Heart left ventricle (tissue), 16 donors: ENCODE measurements at regions not wholly inside any gene's neighbourhood (a gene's known extent, or its start where the extent isn't known, plus 50 kb on each side); places are given as distances from the start of the nearest gene placed in this dataset.

Source experiments
- ATAC-seq, 4 donors: fragments of 200-7000 bp; cut with Tn5 transposase; one replicate each; pipeline ENCODE4 v1.9.1; 2020 to 2022; ENCODE audit warnings: moderate library complexity in 4 of 4, mild to moderate bottlenecking in 3 of 4, moderate number of reproducible peaks in 1 of 4
- DNase-seq, 5 donors: peaks; one replicate each; pipeline ENCODE4 v3.0.0-alpha.2; 2020
- H3K27ac ChIP-seq, 12 donors: fragments of 200-600 bp; sonication (generic) in 4 of 12; one replicate each; pipeline versions ENCODE4 v1.5.0 to v1.8.0; 2016 to 2022; ENCODE audit warnings: mild to moderate bottlenecking in 2 of 12
- H3K27me3 ChIP-seq, 9 donors: fragments of 200-600 bp; sonication (generic) in 2 of 9; one replicate each; pipeline versions ENCODE4 v1.5.1 to v1.8.0; 2016 to 2022; ENCODE audit warnings: mild to moderate bottlenecking in 3 of 9
- H3K36me3 ChIP-seq, 9 donors: fragments of 200-600 bp; sonication (generic) in 2 of 9; one replicate each; pipeline versions ENCODE4 v1.5.0 to v1.8.0; 2018 to 2022; ENCODE audit warnings: mild to moderate bottlenecking in 2 of 9
- H3K4me1 ChIP-seq, 12 donors: fragments of 200-600 bp; sonication (generic) in 4 of 12; one replicate each; pipeline versions ENCODE4 v1.5.0 to v1.8.0; 2016 to 2022; ENCODE audit warnings: mild to moderate bottlenecking in 3 of 12
- H3K4me3 ChIP-seq, 12 donors: fragments of 200-600 bp; sonication (generic) in 4 of 12; one replicate each; pipeline versions ENCODE4 v1.5.0 to v1.8.0; 2017 to 2022; ENCODE audit warnings: mild to moderate bottlenecking in 9 of 12, moderate library complexity in 4 of 12
- H3K9me3 ChIP-seq, 12 donors: fragments of 200-600 bp; sonication (generic) in 4 of 12; one replicate each; pipeline versions ENCODE4 v1.5.0 to v1.8.0; 2016 to 2022; ENCODE audit warnings: mild to moderate bottlenecking in 1 of 12
- POLR2A ChIP-seq, 2 donors: fragments of 450-650 bp; IDR thresholded peaks; one replicate each; pipeline ENCODE4 v1.6.1; 2017; ENCODE audit warnings: antibody characterized with exemption in 2 of 2, mild to moderate bottlenecking in 2 of 2, moderate library complexity in 2 of 2
- WGBS, 4 donors: extraction: QIAGEN DNeasy Blood & Tissue Kit in 2 of 4; methylation state at CpG; one replicate each; pipeline versions ENCODE4 v1.1.5 to v1.1.7; 2013 to 2018; 5-methylcytosine and 5-hydroxymethylcytosine counted together
- intact Hi-C, 10 donors: fragments of 100-400 bp; cut with DNase I; formaldehyde crosslinking; loops; one replicate each; pipeline versions ENCODE4 v1.11.1 to v1.14.2; 2022
- TF ChIP-seq, protein P1 (sequence below), 12 donors: fragments of 200-600 bp; sonication (generic) in 4 of 12; IDR thresholded peaks; one replicate each; pipeline versions ENCODE4 v1.5.0 to v1.8.0; 2018 to 2022; ENCODE audit warnings: antibody characterized with exemption in 12 of 12, mild to moderate bottlenecking in 5 of 12
- donor health status: ischemic (EF 13 %, LVEDD 7.1; RV severe dilation, severe dysfunction).
- donor health status: healthy with polysubstance abuse.
- donor health status: DM: no; HTN: yes; CAD: no.
- donor health status: DM: no; HTN: no; CAD: no.
- donor health status: ischemic (EF 25% LVEDD 6.9; RV normal size, moderate dysfunction).
- donor health status: ischemic (EF 25% LVEDD 5.7; RV mildly dilated, moderate dysfunction).
- donor health status: healthy.
- donor health status: DM: yes; HTN: yes; CAD: no.
- donor health status: ischemic (EF 35%, LVEDD 5.7; RV mildly dilated, moderate dysfunction).
- donor health status: nonischemic (EF 11% LVEDD 7.7; RV severe dilation, severe dysfunction).
- donor health status: DM: yes; HTN: yes; CAD: no.
- donor health status: PGD.
- donor health status: ischemic (EF 29% LVEDD 5.4; RV normal size, mild dysfunction).
- donor health status: nonischemic (EF 23%, LVEDD 6.1; RV moderate dilation, normal function).

DNA sequence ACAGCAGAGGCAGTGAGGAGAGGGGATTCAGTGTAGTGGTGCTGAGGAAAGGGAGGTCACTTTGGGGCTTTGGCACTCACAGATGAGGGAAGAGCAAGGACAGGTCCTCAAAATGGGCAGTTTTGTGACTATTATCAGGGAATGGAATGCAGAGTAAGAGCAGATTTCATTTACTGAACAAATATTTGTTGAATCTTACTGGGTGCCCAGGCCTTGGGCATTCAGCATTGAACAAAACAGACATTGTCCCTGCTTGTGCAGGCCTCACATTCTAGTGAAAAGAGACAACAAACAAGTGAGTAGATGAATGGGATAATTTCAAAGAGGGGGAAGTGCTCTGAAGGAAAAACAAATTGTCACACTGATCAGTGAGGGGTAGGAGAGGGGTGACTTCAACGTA, 404.1 kb downstream of the DMRT2 start:
- Histone ChIP-seq H3K36me3 (no peaks in the 10 kb centered on the region), H3K9me3 (no peaks in the 10 kb centered on the region), H3K27ac (no peak overlapping the region), H3K4me3 (no peak overlapping the region), H3K27me3 (no peaks in the 10 kb centered on the region), H3K4me1 (no peaks in the 10 kb centered on the region)
- ATAC-seq: no peak
- TF ChIP-seq POLR2A (IDR thresholded peaks at IDR 0.05): no peak
- TF ChIP-seq, protein P1, sequence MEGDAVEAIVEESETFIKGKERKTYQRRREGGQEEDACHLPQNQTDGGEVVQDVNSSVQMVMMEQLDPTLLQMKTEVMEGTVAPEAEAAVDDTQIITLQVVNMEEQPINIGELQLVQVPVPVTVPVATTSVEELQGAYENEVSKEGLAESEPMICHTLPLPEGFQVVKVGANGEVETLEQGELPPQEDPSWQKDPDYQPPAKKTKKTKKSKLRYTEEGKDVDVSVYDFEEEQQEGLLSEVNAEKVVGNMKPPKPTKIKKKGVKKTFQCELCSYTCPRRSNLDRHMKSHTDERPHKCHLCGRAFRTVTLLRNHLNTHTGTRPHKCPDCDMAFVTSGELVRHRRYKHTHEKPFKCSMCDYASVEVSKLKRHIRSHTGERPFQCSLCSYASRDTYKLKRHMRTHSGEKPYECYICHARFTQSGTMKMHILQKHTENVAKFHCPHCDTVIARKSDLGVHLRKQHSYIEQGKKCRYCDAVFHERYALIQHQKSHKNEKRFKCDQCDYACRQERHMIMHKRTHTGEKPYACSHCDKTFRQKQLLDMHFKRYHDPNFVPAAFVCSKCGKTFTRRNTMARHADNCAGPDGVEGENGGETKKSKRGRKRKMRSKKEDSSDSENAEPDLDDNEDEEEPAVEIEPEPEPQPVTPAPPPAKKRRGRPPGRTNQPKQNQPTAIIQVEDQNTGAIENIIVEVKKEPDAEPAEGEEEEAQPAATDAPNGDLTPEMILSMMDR (IDR thresholded peaks at IDR 0.05): no peak
- DNase-seq: no peak
- 35 to 61% (median 46%) methylated on average over 1 of the region's 1 CpG for WGBS, 4 donors
- intact Hi-C loops: no loop called here

DNA sequence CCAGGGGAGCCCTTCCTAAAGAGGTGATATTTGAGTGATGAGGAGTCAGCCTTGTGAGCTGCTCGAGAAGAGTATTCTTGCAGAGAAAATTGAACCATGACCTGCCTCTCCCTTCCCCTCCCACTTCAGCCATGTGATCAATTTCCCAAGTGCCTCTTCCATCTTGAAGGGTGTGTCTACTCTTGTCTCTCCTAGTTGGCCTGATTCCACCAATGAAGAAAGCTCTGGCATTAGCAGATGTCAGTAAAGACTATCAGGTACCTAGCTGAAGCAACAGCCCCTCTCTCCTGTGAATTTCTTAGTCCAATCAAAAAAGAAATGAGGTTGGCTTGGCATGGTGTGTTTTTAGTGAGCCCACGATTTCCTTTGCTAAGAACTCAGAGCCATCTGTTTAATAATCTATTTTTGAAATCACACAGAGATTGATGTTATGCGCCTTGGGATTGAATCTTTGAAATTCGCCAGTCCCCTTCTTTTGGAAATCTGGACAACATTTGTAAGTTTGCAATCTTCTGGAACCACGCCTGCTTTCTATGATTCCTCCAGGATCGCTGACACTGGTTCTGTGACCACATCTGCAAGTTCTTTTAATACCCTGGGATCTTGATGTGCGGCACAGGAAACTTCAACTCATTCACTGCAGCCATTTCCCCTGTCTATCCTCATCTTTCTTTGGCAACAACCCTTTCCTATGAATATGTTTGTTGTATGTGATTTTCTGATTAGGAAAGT, 404.6 kb downstream of the DMRT2 start:
- Histone ChIP-seq H3K27ac (no peak overlapping the region), H3K9me3 (no peaks in the 10 kb centered on the region), H3K27me3 (no peaks in the 10 kb centered on the region), H3K36me3 (no peaks in the 10 kb centered on the region), H3K4me1 (no peaks in the 10 kb centered on the region), H3K4me3 (no peak overlapping the region)
- TF ChIP-seq POLR2A (IDR thresholded peaks at IDR 0.05): no peak
- TF ChIP-seq, protein P1 (IDR thresholded peaks at IDR 0.05): no peak
- ATAC-seq (no peak), DNase-seq (no peak)
- WGBS, 4 donors: 51 to 63% (median 52%) methylated on average over 7 of the region's 7 CpGs
- intact Hi-C loops: no loop called here

DNA sequence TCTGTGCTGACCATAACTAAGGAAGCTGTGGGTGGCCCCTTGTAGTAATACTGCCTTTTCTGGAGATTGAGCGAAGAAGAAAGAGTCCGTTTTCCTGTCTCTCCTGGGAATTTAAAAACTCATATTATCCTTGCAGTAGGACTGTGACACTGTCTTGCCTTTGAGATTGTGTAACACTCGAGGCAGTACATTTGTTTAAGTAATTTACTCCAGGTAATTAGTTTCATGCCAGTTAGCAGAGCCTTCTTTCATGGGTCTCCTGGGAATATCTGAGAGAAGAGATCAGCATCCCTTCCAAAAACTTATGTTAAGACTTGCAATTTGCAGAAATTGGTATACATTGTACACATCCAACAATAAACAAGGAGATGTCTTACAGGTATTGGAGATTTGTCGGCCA, 405.6 kb downstream of the DMRT2 start:
- Histone ChIP-seq H3K9me3 (no peaks in the 10 kb centered on the region), H3K4me1 (no peaks in the 10 kb centered on the region), H3K27me3 (no peaks in the 10 kb centered on the region), H3K36me3 (no peaks in the 10 kb centered on the region), H3K27ac (no peak overlapping the region), H3K4me3 (no peak overlapping the region)
- TF ChIP-seq POLR2A (IDR thresholded peaks at IDR 0.05): no peak
- intact Hi-C loops: no loop called here
- no peak for DNase-seq
- no peak for ATAC-seq
- 63 to 72% (median 66%) methylated on average over 4 of the region's 4 CpGs for WGBS, 4 donors

DNA sequence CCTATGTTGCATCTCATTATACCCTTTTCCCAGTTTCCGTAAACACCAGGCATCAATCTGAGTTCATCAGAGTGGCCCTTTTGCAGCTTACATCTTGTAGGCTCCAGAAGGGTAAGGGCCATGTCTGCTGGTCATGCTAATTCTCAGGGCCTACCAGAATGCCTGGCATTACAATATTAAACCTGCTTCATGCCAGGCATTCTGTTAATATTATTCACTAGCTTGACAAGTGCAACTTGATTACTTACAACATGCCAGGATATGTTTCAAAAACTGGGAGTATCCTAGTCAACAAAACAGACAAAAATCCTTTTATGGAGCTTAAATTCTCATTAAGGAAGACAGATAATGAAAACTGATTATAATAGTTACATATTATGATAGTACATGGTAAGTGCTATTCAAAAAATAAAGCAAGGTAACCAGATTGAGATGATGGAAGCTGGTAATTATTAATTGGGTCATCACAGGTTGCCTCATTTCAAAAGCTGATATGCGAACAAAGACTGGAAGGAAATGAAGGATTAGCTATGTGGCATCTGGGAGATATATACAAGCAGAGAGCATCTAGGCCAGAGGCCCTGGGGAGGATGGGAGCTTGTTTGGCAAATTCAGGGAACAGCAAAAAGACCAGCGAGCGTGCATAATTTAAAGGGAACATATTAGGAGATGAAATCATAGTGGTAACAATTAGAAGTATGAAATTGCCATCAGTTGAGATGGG, 406.3 kb downstream of the DMRT2 start:
- intact Hi-C loops: no loop called here
- TF ChIP-seq POLR2A (IDR thresholded peaks at IDR 0.05): no peak
- TF ChIP-seq, protein P1 (IDR thresholded peaks at IDR 0.05): no peak
- Histone ChIP-seq H3K9me3 (no peaks in the 10 kb centered on the region), H3K27ac (no peak overlapping the region), H3K4me1 (no peaks in the 10 kb centered on the region), H3K4me3 (no peak overlapping the region), H3K36me3 (no peaks in the 10 kb centered on the region), H3K27me3 (no peaks in the 10 kb centered on the region)
- DNase-seq: no peak
- WGBS, 4 donors: 64 to 89% (median 75%) methylated on average over 4 of the region's 4 CpGs
- ATAC-seq: no peak
